SKM-1 (cell line): ENCODE measurements at regions not wholly inside any gene's neighbourhood (a gene's known extent, or its start where the extent isn't known, plus 50 kb on each side); places are given as distances from the start of the nearest gene placed in this dataset.
A peak's percentile ranks its signal among the peaks of the same experiment; 100 is the strongest.

Source experiments
- DNase-seq: peaks from one replicate; lab custom pipeline; 2025; ENCODE audit not compliant: unreplicated experiment; lab: John Stamatoyannopoulos, UW

DNA sequence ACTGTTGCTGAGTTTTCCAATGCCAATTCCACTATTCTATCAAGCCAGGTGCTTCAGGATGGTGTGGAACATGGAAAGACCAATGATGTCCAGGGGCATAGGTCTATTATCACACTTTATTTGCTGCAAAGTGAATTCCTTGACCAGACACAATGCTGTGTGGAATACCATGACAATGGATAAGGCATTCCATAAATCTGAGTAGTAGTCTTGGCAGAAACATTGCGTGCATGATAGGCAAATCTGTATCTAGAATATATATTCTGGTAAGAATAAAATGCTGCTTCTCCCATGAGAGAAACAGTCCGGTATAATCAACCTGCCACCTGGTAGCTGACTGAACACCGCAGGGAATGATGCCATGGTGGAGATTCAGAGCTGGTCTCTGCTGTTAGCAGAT is 70.0 kb upstream of the ALDH1A3 start:
- no peak for DNase-seq

DNA sequence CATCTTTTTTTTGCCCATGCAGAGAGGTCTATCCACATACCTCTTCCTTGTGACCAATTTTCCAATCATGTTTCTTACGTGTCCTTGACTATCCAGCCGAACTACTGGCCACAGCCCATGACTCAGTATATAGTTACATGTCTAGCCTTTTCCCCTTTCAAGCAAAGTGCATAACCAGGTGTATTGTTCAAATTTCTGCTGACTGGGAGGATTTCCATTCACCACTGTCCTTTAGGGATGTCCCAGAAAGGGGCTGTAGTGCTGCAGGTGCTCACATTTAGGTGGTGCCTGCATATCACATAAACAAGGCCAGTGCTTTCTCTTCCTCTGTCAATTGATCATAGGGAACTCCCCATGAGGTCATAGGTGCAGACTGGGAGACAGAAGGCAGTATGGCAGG is 69.4 kb upstream of the ALDH1A3 start:
- no peak for DNase-seq

DNA sequence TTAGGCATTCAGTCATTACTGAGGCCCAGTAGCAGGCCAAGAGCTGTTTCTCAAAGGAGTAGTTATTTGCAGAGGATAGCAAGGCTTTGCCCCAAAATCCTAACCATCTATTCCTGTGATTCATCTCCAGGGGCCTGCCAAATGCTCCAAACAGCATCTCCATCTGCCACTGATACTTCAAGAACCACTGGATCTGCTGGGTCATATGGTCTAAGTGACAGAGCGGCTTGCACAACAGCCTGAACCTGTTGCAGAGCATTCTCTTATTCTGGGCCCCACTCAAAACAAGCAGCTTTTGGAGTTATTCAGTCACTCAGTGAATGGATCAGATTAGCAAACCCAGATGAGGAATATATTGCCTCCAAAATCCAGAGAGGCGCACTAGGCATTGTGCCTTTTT is 68.8 kb upstream of the ALDH1A3 start:
- no peak for DNase-seq

DNA sequence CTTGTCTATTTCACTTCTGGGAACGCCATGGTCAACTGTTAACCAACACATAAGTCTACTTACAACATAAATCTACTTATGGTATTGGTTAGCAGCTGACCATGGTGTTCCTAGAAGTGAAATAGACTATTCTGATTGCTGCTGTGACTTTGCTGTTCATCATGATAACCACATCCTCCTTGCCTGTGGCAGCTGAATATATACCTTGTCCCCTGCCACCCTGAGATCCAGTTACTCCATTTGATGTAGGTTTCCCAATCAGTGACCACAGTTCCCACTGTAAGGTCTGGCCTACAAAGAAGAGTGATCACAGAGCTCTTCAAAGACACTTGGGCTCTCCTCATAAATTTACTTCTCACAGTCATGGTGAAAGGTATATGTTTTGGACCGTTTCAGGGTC is 66.8 kb upstream of the ALDH1A3 start:
- DNase-seq, result peak; percentile 78

DNA sequence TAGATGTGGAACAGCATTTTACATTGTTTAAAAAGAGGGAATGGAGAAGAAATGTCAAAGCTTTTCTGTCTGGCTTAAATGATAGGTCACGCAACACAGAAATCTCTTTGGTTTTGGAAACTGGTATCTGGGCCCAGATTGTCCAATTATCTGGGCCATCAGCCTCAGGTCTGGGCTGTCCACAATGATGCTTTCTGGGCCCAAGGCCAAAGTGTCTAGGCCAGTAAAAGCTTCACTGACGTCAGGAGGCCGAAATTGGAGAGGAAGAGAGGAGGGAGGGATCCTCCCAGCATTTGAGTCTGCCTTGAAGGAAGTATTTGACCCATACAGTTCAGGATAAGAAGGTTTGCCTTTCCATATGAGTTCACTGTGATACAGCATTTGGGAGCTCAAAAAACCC is 60.7 kb upstream of the ALDH1A3 start:
- no peak for DNase-seq

DNA sequence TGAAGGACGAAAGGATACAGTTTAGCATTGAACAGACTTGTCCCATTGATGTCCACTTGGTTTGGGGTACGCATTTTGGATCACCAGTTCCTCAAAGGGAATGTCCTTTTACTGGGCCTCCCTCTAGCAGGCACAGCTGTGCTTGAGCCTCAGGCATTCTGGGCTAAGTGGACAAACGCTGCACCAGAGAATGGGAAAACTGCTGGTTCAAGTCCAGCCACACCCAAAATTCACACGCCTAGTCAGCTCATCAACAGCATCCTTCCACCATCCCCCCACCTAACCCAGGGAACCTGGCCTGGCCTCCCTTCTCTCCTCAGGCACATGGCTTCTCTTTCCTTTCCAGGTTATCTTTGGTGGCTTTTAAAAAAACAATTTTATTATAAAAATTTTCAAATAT is 59.1 kb upstream of the ALDH1A3 start:
- no peak for DNase-seq

DNA sequence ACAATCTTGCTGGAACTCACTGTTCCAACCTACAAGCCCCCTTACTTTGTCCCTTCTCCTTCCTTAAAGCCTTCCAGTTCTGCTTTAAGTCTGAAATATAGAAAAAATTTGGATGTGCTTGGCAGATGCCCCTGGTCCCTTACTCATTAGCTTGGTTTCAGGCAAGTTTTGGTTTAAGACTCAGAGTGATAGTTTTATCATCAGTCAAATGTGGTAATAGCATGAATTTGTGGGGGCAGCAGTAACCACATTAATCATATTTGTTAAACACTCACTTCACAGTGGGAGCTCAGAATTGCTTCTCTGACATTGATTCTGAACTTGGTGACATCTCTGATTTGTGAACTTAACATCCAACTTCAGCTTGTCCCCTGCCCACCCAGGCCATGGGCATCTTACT is 58.3 kb upstream of the ALDH1A3 start:
- DNase-seq, result no peak

DNA sequence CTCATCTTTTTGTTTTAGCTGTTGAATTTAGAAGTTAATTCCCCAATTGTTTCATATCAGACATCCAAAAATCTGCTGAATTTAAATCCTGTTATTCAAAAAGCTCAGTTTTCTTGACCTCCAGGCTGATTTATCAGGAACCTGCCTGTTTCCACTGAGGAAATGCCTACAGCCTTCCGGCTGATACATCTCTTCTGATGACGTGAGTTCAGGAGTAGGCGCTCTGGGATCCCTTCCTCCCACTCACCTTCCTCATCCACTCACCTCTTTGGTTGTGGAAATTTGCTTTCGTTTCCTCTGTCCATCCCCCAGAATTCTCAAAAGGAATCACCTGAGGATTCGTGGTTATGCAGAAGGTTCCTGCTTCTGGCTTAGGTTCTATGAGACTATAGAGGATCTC is 55.4 kb upstream of the ALDH1A3 start:
- no peak for DNase-seq

DNA sequence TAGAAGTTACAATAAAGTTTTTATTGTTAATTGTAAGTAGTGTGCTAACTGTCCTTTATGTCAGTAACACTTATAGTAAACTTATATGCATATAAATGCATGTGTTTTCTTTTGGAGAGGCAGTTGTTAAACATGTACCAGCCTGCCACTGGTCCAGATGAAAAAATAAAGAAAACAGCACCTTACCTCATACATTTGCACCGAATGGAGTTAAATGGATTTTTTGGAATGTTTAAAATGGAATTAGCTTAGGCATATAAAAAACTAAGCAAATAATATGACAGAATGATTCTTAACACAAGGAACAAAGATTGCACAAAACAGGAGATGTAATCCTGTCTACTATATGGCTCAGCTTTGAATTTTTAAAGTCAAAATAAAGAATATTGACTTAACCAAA is 50.2 kb upstream of the ALDH1A3 start:
- DNase-seq, result no peak
